Motor neuron (in vitro differentiated cells): ENCODE measurements at regions not wholly inside any gene's neighbourhood (a gene's known extent, or its start where the extent isn't known, plus 50 kb on each side); places are given as distances from the start of the nearest gene placed in this dataset.
"Not testable (repeated sequence)": the region's sequence is repeated elsewhere in the genome, so short reads cannot be mapped to it uniquely, and the experiment has no call there.

ENCODE experiments used
- ATAC-seq, 8 experiments: fragments of 200-7000 bp; cut with Tn5 transposase; replicated peaks in 6 of 8; 2 replicates each; pipeline ENCODE4 v1.8.0; 2021; ENCODE audit warnings: mild to moderate bottlenecking in 8 of 8, moderate library complexity in 8 of 8
- H3K27ac ChIP-seq, 2 donors: fragments of 250-450 bp; sonication (Bioruptor Pico); 2 replicates each; pipeline ENCODE4 v1.9.0; 2021; ENCODE audit warnings: antibody characterized with exemption in 2 of 2, mild to moderate bottlenecking in 2 of 2, moderate library complexity in 1 of 2
- H3K4me1 ChIP-seq, 2 donors: fragments of 250-450 bp; sonication (Bioruptor Pico); replicated peaks in 1 of 2; 2 replicates each; pipeline ENCODE4 v1.6.1; 2021; ENCODE audit warnings: antibody characterized with exemption in 2 of 2, mild to moderate bottlenecking in 2 of 2, moderate library complexity in 1 of 2
- H3K4me3 ChIP-seq, 5 donors: fragments of 250-450 bp; sonication (Bioruptor Pico); 2 replicates each; pipeline ENCODE4 v1.9.0; 2021; ENCODE audit warnings: antibody characterized with exemption in 5 of 5, mild to moderate bottlenecking in 5 of 5, moderate library complexity in 4 of 5
- WGBS, 10 experiments: fragments of 450-650 bp; shearing (Covaris generic); methylation state at CpG; one replicate each; pipeline ENCODE4 v1.0.0; 2022; 5-methylcytosine and 5-hydroxymethylcytosine counted together
- in situ Hi-C, 9 experiments: fragments of 400-800 bp; cut with MboI; loops; one replicate each; pipeline ENCODE4 v1.15.0; 2021; ENCODE audit warnings: low sequenced_read_pairs in 9 of 9, low pct_unique_long_range_greater_than_20kb in 2 of 9; ENCODE audit not compliant: unreplicated experiment in 9 of 9

- H3K4me1 ChIP-seq, result no peaks in the 10 kb centered on the region
- H3K27ac ChIP-seq, result no peak overlapping the region
- in situ Hi-C loops, result no loop called here
- no peak for ATAC-seq
- WGBS, 10 experiments, result 53 to 81% (median 59%) methylated on average over 1 to 5 of the region's 7 CpGs; no CpG with 5 or more reads in 6 of the 10 experiments
- H3K4me3 ChIP-seq, result no peak overlapping the region
Observed at GRCh38 chr7:24113506-24113905, 170.5 kb upstream of the NPY start.

GRCh38 chr7:24115661-24116060 lies 168.3 kb upstream of the NPY start:
- 0 to 100% (median 77%) methylated on average over 1 to 3 of the region's 3 CpGs; no CpG with 5 or more reads in 1 of the 10 experiments for WGBS, 10 experiments
- H3K4me3 ChIP-seq, result no peak overlapping the region
- no peak overlapping the region for H3K27ac ChIP-seq
- ATAC-seq, result no peak
- in situ Hi-C loops, result no loop called here
- H3K4me1 ChIP-seq, result no peaks in the 10 kb centered on the region

GRCh38 chr7:24117903-24118499 lies 166.0 kb upstream of the NPY start:
- 0 to 100% (median 73%) methylated on average over 1 to 3 of the region's 7 CpGs; no CpG with 5 or more reads in 3 of the 10 experiments for WGBS, 10 experiments
- H3K4me1 ChIP-seq, H3K4me3 ChIP-seq, ATAC-seq, H3K27ac ChIP-seq, in situ Hi-C loops: not testable (repeated sequence)

GRCh38 chr7:24119852-24120251 lies 164.1 kb upstream of the NPY start:
- H3K4me3 ChIP-seq, result no peak overlapping the region
- H3K27ac ChIP-seq, result no peak overlapping the region
- ATAC-seq, result no peak
- no peaks in the 10 kb centered on the region for H3K4me1 ChIP-seq
- in situ Hi-C loops, result no loop called here
- 11 to 71% (median 56%) methylated on average over 1 to 5 of the region's 5 CpGs; no CpG with 5 or more reads in 4 of the 10 experiments for WGBS, 10 experiments

- ATAC-seq, result no peak
- in situ Hi-C loops, result no loop called here
Observed at GRCh38 chr7:24123076-24123475, 160.9 kb upstream of the NPY start.

GRCh38 chr7:24125765-24126164 lies 158.2 kb upstream of the NPY start:
- in situ Hi-C loops, result no loop called here
- 0 to 100% (median 67%) methylated on average over 1 of the region's 1 CpG; no CpG with 5 or more reads in 3 of the 10 experiments for WGBS, 10 experiments
- H3K4me1 ChIP-seq, result no peaks in the 10 kb centered on the region
- peak in 1 of 8 experiments; percentile 30 for ATAC-seq
- no peak overlapping the region for H3K27ac ChIP-seq
- no peak overlapping the region for H3K4me3 ChIP-seq

More at GRCh38 chr7:24123076-24123475, 160.9 kb upstream of the NPY start:
- H3K4me3 ChIP-seq, result no peak overlapping the region
- no peak overlapping the region for H3K27ac ChIP-seq
- no peaks in the 10 kb centered on the region for H3K4me1 ChIP-seq

- in situ Hi-C loops, result no loop called here
- H3K27ac ChIP-seq, result no peak overlapping the region
- WGBS, 10 experiments, result 40 to 95% (median 79%) methylated on average over 2 to 3 of the region's 3 CpGs
- no peak overlapping the region for H3K4me3 ChIP-seq
- ATAC-seq, result no peak
- H3K4me1 ChIP-seq, result no peaks in the 10 kb centered on the region
Observed at GRCh38 chr7:24127930-24128329, 156.1 kb upstream of the NPY start.

GRCh38 chr7:24129597-24129996 lies 154.4 kb upstream of the NPY start:
- no peak overlapping the region for H3K4me3 ChIP-seq
- in situ Hi-C loops, result no loop called here
- H3K4me1 ChIP-seq, result no peaks in the 10 kb centered on the region
- no peak for ATAC-seq
- 0 to 100% (median 80%) methylated on average over 1 to 2 of the region's 4 CpGs; no CpG with 5 or more reads in 3 of the 10 experiments for WGBS, 10 experiments
- no peak overlapping the region for H3K27ac ChIP-seq

- H3K27ac ChIP-seq, result no peak overlapping the region
- peak in 1 of 8 experiments; percentile 51 for ATAC-seq
- H3K4me1 ChIP-seq, result peaks cover 0 to 1% of the 10 kb centered on the region in 2 donors
- H3K4me3 ChIP-seq, result no peak overlapping the region
- in situ Hi-C loops, result no loop called here
Observed at GRCh38 chr7:24130631-24131030, 153.4 kb upstream of the NPY start.

- Histone ChIP-seq H3K27ac (no peak overlapping the region), H3K4me1 (peaks cover 0 to 9% of the 10 kb centered on the region in 2 donors), H3K4me3 (no peak overlapping the region)
- 13 to 100% (median 60%) methylated on average over 1 to 3 of the region's 4 CpGs; no CpG with 5 or more reads in 5 of the 10 experiments for WGBS, 10 experiments
- ATAC-seq, result no peak
- in situ Hi-C loops, result no loop called here
Observed at GRCh38 chr7:24133691-24134090, 150.3 kb upstream of the NPY start.

- Histone ChIP-seq H3K4me1 (peaks cover 0 to 9% of the 10 kb centered on the region in 2 donors), H3K4me3 (no peak overlapping the region), H3K27ac (no peak overlapping the region)
- 0 to 100% (median 65%) methylated on average over 1 to 4 of the region's 4 CpGs; no CpG with 5 or more reads in 3 of the 10 experiments for WGBS, 10 experiments
- ATAC-seq, result no peak
- in situ Hi-C loops, result no loop called here
Observed at GRCh38 chr7:24134535-24134934, 149.5 kb upstream of the NPY start.

GRCh38 chr7:24135003-24135817 lies 148.8 kb upstream of the NPY start:
- Histone ChIP-seq H3K4me1 (peaks cover 0 to 9% of the 10 kb centered on the region in 2 donors), H3K4me3 (no peak overlapping the region), H3K27ac (no peak overlapping the region)
- no peak for ATAC-seq
- in situ Hi-C loops, result no loop called here
- WGBS, 10 experiments, result 0 to 93% (median 68%) methylated on average over 1 to 4 of the region's 4 CpGs

GRCh38 chr7:24137338-24137737 lies 146.7 kb upstream of the NPY start:
- Histone ChIP-seq H3K4me1 (peaks cover 0 to 9% of the 10 kb centered on the region in 2 donors), H3K4me3 (no peak overlapping the region), H3K27ac (no peak overlapping the region)
- whole genome bisulfite sequencing, 10 experiments, result 11 to 100% (median 69%) methylated on average over 1 to 3 of the region's 3 CpGs; no CpG with 5 or more reads in 1 of the 10 experiments
- in situ Hi-C loops, result no loop called here
- ATAC-seq, result no peak

GRCh38 chr7:24138343-24138742 lies 145.6 kb upstream of the NPY start:
- in situ Hi-C loops, result no loop called here
- H3K27ac ChIP-seq, result no peak overlapping the region
- peak in 3 of 8 experiments; percentile 57 to 93 (median 85) for ATAC-seq
- H3K4me1 ChIP-seq, result peaks cover 0 to 9% of the 10 kb centered on the region in 2 donors
- no peak overlapping the region for H3K4me3 ChIP-seq
